H9 (cell line): ENCODE measurements at regions not wholly inside any gene's neighbourhood (a gene's known extent, or its start where the extent isn't known, plus 50 kb on each side); places are given as distances from the start of the nearest gene placed in this dataset.

Source experiments
- DNase-seq: peaks from one replicate; pipeline ENCODE4 v3.0.0-alpha.2; 2017
- H2AFZ ChIP-seq: one replicate; pipeline ENCODE4 v1.6.1; 2013; ENCODE audit warnings: mild to moderate bottlenecking, low read length, control low read depth, moderate library complexity
- H2AK5ac ChIP-seq: 2 replicates; pipeline ENCODE4 v1.6.1; 2013; ENCODE audit warnings: low read length, control low read depth, mixed read lengths; ENCODE audit not compliant: insufficient read length
- H2BK120ac ChIP-seq: one replicate; pipeline ENCODE4 v1.6.1; 2013; ENCODE audit warnings: low read depth, mild to moderate bottlenecking, low read length, control low read depth, inconsistent platforms; ENCODE audit not compliant: poor library complexity, severe bottlenecking
- H2BK12ac ChIP-seq: 2 replicates; pipeline ENCODE4 v1.6.1; 2013; ENCODE audit warnings: low read length, control low read depth, mixed read lengths, low read depth; ENCODE audit not compliant: insufficient read length
- H2BK15ac ChIP-seq: 2 replicates; pipeline ENCODE4 v1.6.1; 2013; ENCODE audit warnings: low read depth, low read length, control low read depth
- H2BK20ac ChIP-seq: one replicate; pipeline ENCODE4 v1.6.1; 2013; ENCODE audit warnings: low read depth, mild to moderate bottlenecking, low read length, control low read depth, inconsistent platforms; ENCODE audit not compliant: poor library complexity, severe bottlenecking
- H2BK5ac ChIP-seq: 2 replicates; pipeline ENCODE4 v1.6.1; 2013; ENCODE audit warnings: low read length, control low read depth, mixed read lengths; ENCODE audit not compliant: insufficient read length
- H3K14ac ChIP-seq: 2 replicates; pipeline ENCODE4 v1.6.1; 2013; ENCODE audit warnings: low read length, control low read depth; ENCODE audit not compliant: insufficient read depth
- H3K18ac ChIP-seq: 2 replicates; pipeline ENCODE4 v1.6.1; 2013; ENCODE audit warnings: low read depth, mild to moderate bottlenecking, mixed read lengths, low read length, control low read depth; ENCODE audit not compliant: insufficient read length
- H3K23ac ChIP-seq: 2 replicates; pipeline ENCODE4 v1.6.1; 2013; ENCODE audit warnings: low read length, control low read depth, mixed read lengths, low read depth; ENCODE audit not compliant: insufficient read length
- H3K23me2 ChIP-seq: 2 replicates; pipeline ENCODE4 v1.6.1; 2013; ENCODE audit warnings: low read depth, mild to moderate bottlenecking, mixed read lengths, low read length, control low read depth; ENCODE audit not compliant: insufficient read length, poor library complexity, severe bottlenecking
- H3K27ac ChIP-seq: 2 replicates; pipeline ENCODE4 v1.5.1; 2013; ENCODE audit warnings: low read length, control low read depth, mixed read lengths, low read depth; ENCODE audit not compliant: insufficient read length
- H3K27me3 ChIP-seq: 2 replicates; pipeline ENCODE4 v1.6.1; 2013; ENCODE audit warnings: low read length, control low read depth, inconsistent platforms; ENCODE audit not compliant: insufficient read depth
- H3K4ac ChIP-seq: 2 replicates; pipeline ENCODE4 v1.6.1; 2013; ENCODE audit warnings: low read depth, mild to moderate bottlenecking, control low read depth, inconsistent platforms, low read length, moderate library complexity
- H3K4me1 ChIP-seq: 2 replicates; pipeline ENCODE4 v1.6.1; 2013; ENCODE audit warnings: low read length, control low read depth, inconsistent platforms; ENCODE audit not compliant: insufficient read depth
- H3K4me2 ChIP-seq: 2 replicates; pipeline ENCODE4 v1.6.1; 2013; ENCODE audit warnings: low read length, control low read depth, mixed read lengths; ENCODE audit not compliant: insufficient read length, insufficient read depth
- H3K56ac ChIP-seq: 2 replicates; pipeline ENCODE4 v1.6.1; 2013; ENCODE audit warnings: low read depth, mild to moderate bottlenecking, mixed read lengths, low read length, control low read depth; ENCODE audit not compliant: insufficient read length
- H3K79me1 ChIP-seq: 2 replicates; pipeline ENCODE4 v1.6.1; 2013; ENCODE audit warnings: low read depth, mild to moderate bottlenecking, moderate library complexity, low read length, control low read depth, inconsistent platforms; ENCODE audit not compliant: insufficient read depth, poor library complexity, severe bottlenecking
- H3K79me2 ChIP-seq: 2 replicates; pipeline ENCODE4 v1.6.1; 2013; ENCODE audit warnings: low read length, control low read depth, inconsistent platforms; ENCODE audit not compliant: insufficient read depth
- H3K9ac ChIP-seq: 2 replicates; pipeline ENCODE4 v1.6.1; 2013; ENCODE audit warnings: low read length, control low read depth, mixed read lengths; ENCODE audit not compliant: insufficient read length; ENCODE audit errors: extremely low read depth
- H3K9me3 ChIP-seq: one replicate; pipeline ENCODE4 v1.6.1; 2013; ENCODE audit warnings: low read depth, low read length, inconsistent platforms; ENCODE audit not compliant: control insufficient read depth
- H3T11ph ChIP-seq: one replicate; pipeline ENCODE4 v1.6.1; 2013; ENCODE audit warnings: mild to moderate bottlenecking, low read length, control low read depth, inconsistent platforms
- H4K20me1 ChIP-seq: one replicate; pipeline ENCODE4 v1.6.1; 2013; ENCODE audit not compliant: control insufficient read depth, insufficient read length, insufficient read depth
- H4K5ac ChIP-seq: 2 replicates; pipeline ENCODE4 v1.6.1; 2013; ENCODE audit warnings: low read depth, mild to moderate bottlenecking, mixed read lengths, low read length, control low read depth; ENCODE audit not compliant: insufficient read length
- H4K8ac ChIP-seq: replicated peaks from 2 replicates; pipeline ENCODE4 v1.6.1; 2013; ENCODE audit warnings: low read length, control low read depth, mixed read lengths, low read depth; ENCODE audit not compliant: insufficient read length
- H4K91ac ChIP-seq: 2 replicates; pipeline ENCODE4 v1.6.1; 2013; ENCODE audit warnings: low read depth, mild to moderate bottlenecking, moderate library complexity, mixed read lengths, low read length, control low read depth; ENCODE audit not compliant: insufficient read length
- H3K27ac Mint-ChIP-seq, 3 experiments: 2 replicates in 2 of 3; 3 replicates in 1 of 3; pipeline ENCODE4 v1.8.0; 2020 to 2021; ENCODE audit warnings: mixed read lengths in 3 of 3, mild to moderate bottlenecking in 1 of 3, moderate library complexity in 1 of 3
- H3K27me3 Mint-ChIP-seq: 2 replicates; pipeline ENCODE4 v1.8.0; 2021; ENCODE audit warnings: low read depth, mild to moderate bottlenecking, moderate library complexity, mixed read lengths
- H3K36me3 Mint-ChIP-seq, 3 experiments: 2 replicates in 2 of 3; 3 replicates in 1 of 3; pipeline ENCODE4 v1.8.0; 2020 to 2021; ENCODE audit warnings: low read depth in 3 of 3, mixed read lengths in 3 of 3; ENCODE audit not compliant: insufficient read depth in 1 of 3
- H3K4me1 Mint-ChIP-seq, 2 experiments: 2 replicates each; pipeline ENCODE4 v1.8.0; 2020; ENCODE audit warnings: mixed read lengths in 2 of 2
- H3K4me3 Mint-ChIP-seq, 2 experiments: 2 replicates in 1 of 2; 3 replicates in 1 of 2; pipeline ENCODE4 v1.8.0; 2020 to 2021; ENCODE audit warnings: mild to moderate bottlenecking in 2 of 2, mixed read lengths in 2 of 2, moderate library complexity in 1 of 2
- H3K9me3 Mint-ChIP-seq, 2 experiments: 2 replicates in 1 of 2; 3 replicates in 1 of 2; pipeline ENCODE4 v1.8.0; 2020; ENCODE audit warnings: mild to moderate bottlenecking in 2 of 2, mixed read lengths in 2 of 2, moderate library complexity in 1 of 2
- whole genome bisulfite sequencing: extraction: QIAGEN DNeasy Blood & Tissue Kit; methylation state at CpG from one replicate; pipeline ENCODE4 v1.1.7; 2013; ENCODE audit warnings: missing lambda C conversion rate, low lambda C conversion rate, mixed read lengths; ENCODE audit not compliant: insufficient read length; ENCODE audit errors: extremely low coverage; 5-methylcytosine and 5-hydroxymethylcytosine counted together
- TF ChIP-seq, protein P1 (sequence below): fragments of 200-600 bp; sonication (generic); conservative IDR thresholded peaks from 3 replicates; pipeline ENCODE4 v1.8.0; 2021; ENCODE audit warnings: antibody characterized with exemption, mild to moderate bottlenecking

DNA sequence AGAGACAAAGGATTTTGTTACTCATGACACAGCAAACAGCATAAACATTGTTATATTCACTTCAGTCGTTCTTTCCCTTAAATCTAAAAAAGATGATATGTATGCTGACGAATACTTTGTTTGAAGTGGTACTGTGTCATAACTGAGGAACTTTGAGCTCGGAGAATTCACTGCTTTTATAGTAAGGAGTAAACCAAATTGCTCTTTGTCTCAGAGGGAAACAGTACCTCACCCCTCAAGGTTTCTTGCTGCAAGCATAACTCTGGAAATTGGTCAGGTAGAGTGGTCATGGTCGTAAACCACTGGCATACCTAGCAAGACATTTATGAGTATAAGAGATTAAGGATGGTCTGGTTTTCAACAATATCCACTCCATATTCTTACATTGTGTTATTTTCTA is 160.2 kb upstream of the OR4E1 start:
- Histone ChIP-seq H2BK20ac (no peak overlapping the region), H3K27ac (no peak overlapping the region), H3K4me1 (no peaks in the 10 kb centered on the region), H2BK5ac (no peak overlapping the region), H3K56ac (no peak overlapping the region), H3K79me1 (no peaks in the 10 kb centered on the region), H3K27me3 (no peaks in the 10 kb centered on the region), H2BK120ac (no peak overlapping the region), H3K79me2 (no peaks in the 10 kb centered on the region), H3K4me2 (no peak overlapping the region), H3K23me2 (no peaks in the 10 kb centered on the region), H4K91ac (no peak overlapping the region), H2BK15ac (no peak overlapping the region), H2BK12ac (no peak overlapping the region), H4K20me1 (no peaks in the 10 kb centered on the region), H3K9ac (no peak overlapping the region), H3K18ac (no peak overlapping the region), H4K8ac (no peak overlapping the region), H2AK5ac (no peak overlapping the region), H3K14ac (no peak overlapping the region), H2AFZ (no peak overlapping the region), H4K5ac (no peak overlapping the region), H3K4ac (no peak overlapping the region), H3T11ph (no peak overlapping the region), H3K23ac (no peak overlapping the region), H3K9me3 (no peaks in the 10 kb centered on the region)
- H3K27ac Mint-ChIP-seq, result no peak overlapping the region
- no peaks in the 10 kb centered on the region for H3K36me3 Mint-ChIP-seq
- no peaks in the 10 kb centered on the region for H3K9me3 Mint-ChIP-seq
- no peak overlapping the region for H3K4me3 Mint-ChIP-seq
- peaks cover 7% of the 10 kb centered on the region; the same call in 1 of the 2 replicates for H3K27me3 Mint-ChIP-seq
- TF ChIP-seq, protein P1, sequence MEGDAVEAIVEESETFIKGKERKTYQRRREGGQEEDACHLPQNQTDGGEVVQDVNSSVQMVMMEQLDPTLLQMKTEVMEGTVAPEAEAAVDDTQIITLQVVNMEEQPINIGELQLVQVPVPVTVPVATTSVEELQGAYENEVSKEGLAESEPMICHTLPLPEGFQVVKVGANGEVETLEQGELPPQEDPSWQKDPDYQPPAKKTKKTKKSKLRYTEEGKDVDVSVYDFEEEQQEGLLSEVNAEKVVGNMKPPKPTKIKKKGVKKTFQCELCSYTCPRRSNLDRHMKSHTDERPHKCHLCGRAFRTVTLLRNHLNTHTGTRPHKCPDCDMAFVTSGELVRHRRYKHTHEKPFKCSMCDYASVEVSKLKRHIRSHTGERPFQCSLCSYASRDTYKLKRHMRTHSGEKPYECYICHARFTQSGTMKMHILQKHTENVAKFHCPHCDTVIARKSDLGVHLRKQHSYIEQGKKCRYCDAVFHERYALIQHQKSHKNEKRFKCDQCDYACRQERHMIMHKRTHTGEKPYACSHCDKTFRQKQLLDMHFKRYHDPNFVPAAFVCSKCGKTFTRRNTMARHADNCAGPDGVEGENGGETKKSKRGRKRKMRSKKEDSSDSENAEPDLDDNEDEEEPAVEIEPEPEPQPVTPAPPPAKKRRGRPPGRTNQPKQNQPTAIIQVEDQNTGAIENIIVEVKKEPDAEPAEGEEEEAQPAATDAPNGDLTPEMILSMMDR, result no peak
- DNase-seq, result no peak
- no CpG with 5 or more reads among the region's 4 CpGs for WGBS
- peaks cover 4 to 6% of the 10 kb centered on the region in 2 experiments; a peak in 1 of 4 replicates for H3K4me1 Mint-ChIP-seq
